ENCODE measurements at regions not wholly inside any gene's neighbourhood (a gene's known extent, or its start where the extent isn't known, plus 50 kb on each side); places are given as distances from the start of the nearest gene placed in this dataset.
A peak's percentile ranks its signal among the peaks of the same experiment; 100 is the strongest.

DNA sequence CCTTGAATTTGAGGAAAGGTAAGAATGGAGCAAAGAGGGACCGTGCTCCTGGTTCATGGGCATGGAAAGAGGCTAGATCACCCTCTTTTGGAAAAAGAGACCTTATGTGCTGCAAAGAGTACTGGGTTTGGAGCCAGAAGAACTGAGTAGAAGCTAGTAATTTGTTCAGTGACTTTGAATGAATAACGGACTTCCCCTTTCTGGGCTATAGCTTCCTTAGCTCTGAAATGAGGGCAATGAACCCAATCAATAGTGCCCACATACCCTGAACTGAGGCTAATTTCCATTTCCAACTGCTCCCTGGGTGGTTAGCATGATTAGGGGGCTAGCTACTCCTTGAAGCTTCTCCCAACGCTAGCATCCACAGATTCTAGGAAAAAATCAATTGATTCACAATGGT is 121.4 kb downstream of the UNC5CL start:
- H3K4me3 ChIP-seq (ENCODE audit: control insufficient read depth, low read depth, low read length): no peak overlapping the region
- DNase-seq (ENCODE audit: low read depth): no peak
- no peak for TF ChIP-seq CTCF (IDR thresholded peaks at IDR 0.05; ENCODE audit: control insufficient read depth, insufficient read depth, low read depth, low read length, missing control alignments)

DNA sequence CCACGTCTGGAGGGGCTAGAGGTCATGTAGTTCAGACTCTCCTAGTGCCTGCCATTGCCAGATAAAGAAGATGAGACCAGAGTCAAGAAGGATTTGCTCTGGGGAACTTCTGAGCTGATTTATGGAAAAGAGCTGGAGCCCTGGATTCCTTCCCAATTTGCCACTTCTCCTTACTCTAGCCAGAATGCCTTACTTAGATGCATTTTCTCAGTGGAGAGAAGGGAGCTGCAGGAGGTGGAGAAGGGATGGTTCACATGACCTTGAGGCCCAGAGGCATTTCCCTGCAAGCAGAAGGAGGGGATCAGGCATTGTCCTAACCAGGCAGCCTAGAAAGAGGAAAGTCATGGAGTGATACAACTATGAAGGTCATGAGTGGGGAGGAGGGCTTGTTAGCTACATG is 122.2 kb downstream of the UNC5CL start:
- H3K4me3 ChIP-seq (ENCODE audit: control insufficient read depth, low read depth, low read length): no peak overlapping the region
- no peak for DNase-seq (ENCODE audit: low read depth)
- TF ChIP-seq CTCF (IDR thresholded peaks at IDR 0.05; ENCODE audit: control insufficient read depth, insufficient read depth, low read depth, low read length, missing control alignments): no peak

DNA sequence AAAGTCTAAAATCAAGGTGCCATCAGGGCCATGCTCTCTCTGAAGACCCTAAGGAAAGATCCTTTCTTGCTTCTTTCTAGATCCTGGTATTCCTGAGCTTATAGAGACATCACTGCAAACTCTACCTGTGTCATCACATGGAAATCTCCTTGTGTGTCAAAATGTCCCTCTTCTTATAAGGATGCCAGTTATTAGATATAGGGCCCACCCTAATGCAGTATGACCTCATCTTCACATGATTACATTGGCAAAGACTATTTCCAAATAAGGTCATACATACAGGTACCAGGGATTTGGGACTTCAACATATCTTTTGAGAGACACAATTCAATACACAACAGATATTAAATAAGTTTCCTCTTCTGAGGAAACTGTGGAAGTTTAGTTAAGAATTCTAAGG is 123.9 kb downstream of the UNC5CL start:
- no peak for DNase-seq (ENCODE audit: low read depth)
- no peak overlapping the region for H3K4me3 ChIP-seq (ENCODE audit: control insufficient read depth, low read depth, low read length)
- TF ChIP-seq CTCF (IDR thresholded peaks at IDR 0.05; ENCODE audit: control insufficient read depth, insufficient read depth, low read depth, low read length, missing control alignments): no peak

GRCh38 chr6:40914005-40914404 is 125.0 kb downstream of the UNC5CL start:
- DNase-seq (ENCODE audit: low read depth): no peak
- H3K4me3 ChIP-seq (ENCODE audit: control insufficient read depth, low read depth, low read length): no peak overlapping the region
- TF ChIP-seq CTCF (IDR thresholded peaks at IDR 0.05; ENCODE audit: control insufficient read depth, insufficient read depth, low read depth, low read length, missing control alignments): no peak

DNA sequence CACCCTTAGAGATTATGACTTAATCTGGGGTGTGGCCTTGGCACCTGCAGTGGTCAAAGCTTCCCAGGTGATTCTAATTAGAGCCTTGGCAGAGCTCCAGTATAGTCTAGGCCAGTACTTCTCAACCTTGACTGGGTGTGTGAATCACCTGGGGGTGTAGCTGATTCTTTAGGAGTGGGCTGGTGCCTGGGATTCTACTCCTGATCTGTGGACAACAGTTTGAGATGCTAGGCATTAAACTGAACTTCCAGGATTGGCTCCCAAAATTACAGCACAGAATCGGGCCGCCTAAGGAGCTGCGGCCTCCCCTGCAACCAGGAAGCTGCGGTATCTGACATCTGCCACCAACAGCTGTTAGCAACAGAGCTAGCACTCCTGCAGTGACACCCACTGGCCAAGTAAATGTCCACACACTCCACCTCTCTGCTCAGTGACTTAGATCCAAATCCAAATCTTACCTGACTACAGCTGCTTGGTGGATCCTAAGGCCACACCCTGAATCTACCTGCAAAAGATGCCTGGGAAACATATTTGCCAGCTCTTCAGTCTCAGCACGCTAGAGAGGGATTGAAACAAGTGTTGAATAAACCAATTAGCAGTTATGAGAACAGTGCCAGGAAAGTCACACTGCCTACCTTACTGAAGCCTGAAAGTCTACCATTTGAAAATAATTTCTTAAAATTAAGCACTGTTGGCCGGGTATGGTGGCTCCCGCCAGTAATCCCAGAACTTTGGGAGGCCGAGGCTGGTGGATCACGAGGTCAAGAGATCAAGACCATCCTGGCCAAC is 126.7 kb downstream of the UNC5CL start:
- no peak for DNase-seq (ENCODE audit: low read depth)
- H3K4me3 ChIP-seq (ENCODE audit: control insufficient read depth, low read depth, low read length): no peak overlapping the region
- TF ChIP-seq CTCF (IDR thresholded peaks at IDR 0.05; ENCODE audit: control insufficient read depth, insufficient read depth, low read depth, low read length, missing control alignments): peak; percentile 37

DNA sequence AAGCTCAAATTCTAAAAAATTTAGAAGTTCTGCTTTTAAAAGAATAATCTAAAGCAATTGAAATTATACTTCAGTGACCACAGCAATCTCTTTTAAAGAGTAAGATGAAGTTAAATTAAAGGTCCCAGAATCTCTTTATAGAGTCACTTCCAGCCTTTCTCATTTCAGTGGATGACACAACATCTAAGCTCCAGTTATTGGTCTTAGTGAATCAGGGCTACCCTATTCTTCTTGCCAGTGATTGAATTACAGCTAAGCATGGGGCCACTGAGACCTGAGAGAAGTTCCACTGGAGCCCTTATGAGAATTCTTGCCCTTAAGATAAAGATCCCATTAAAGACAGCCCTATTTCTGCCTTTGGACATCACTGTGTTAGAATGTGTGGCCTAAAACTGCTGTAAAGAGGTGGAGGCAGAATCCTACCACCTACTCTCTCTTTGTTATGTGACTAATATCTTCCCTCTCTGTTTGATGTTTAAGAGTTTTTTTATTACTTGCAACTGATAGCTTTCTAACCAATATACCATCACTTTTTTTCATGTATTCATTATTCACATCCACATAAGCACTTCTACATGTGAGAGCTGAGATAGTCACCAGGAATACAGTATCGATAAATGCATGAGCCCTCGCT is 128.6 kb downstream of the UNC5CL start:
- DNase-seq (ENCODE audit: low read depth): no peak
- TF ChIP-seq CTCF (IDR thresholded peaks at IDR 0.05; ENCODE audit: control insufficient read depth, insufficient read depth, low read depth, low read length, missing control alignments): no peak
- no peak overlapping the region for H3K4me3 ChIP-seq (ENCODE audit: control insufficient read depth, low read depth, low read length)

All from AG09309 (cell line).